HG02970 (cell line): ENCODE measurements at regions not wholly inside any gene's neighbourhood (a gene's known extent, or its start where the extent isn't known, plus 50 kb on each side); places are given as distances from the start of the nearest gene placed in this dataset.
"Not testable (repeated sequence)": the region's sequence is repeated elsewhere in the genome, so short reads cannot be mapped to it uniquely, and the experiment has no call there.

Source experiments
- ATAC-seq: cut with Tn5 transposase; IDR thresholded peaks from one replicate; pipeline ENCODE4 v1.9.1; 2021; ENCODE audit warnings: mild to moderate bottlenecking, moderate library complexity, moderate number of reproducible peaks; ENCODE audit not compliant: unreplicated experiment, low FRiP score

DNA sequence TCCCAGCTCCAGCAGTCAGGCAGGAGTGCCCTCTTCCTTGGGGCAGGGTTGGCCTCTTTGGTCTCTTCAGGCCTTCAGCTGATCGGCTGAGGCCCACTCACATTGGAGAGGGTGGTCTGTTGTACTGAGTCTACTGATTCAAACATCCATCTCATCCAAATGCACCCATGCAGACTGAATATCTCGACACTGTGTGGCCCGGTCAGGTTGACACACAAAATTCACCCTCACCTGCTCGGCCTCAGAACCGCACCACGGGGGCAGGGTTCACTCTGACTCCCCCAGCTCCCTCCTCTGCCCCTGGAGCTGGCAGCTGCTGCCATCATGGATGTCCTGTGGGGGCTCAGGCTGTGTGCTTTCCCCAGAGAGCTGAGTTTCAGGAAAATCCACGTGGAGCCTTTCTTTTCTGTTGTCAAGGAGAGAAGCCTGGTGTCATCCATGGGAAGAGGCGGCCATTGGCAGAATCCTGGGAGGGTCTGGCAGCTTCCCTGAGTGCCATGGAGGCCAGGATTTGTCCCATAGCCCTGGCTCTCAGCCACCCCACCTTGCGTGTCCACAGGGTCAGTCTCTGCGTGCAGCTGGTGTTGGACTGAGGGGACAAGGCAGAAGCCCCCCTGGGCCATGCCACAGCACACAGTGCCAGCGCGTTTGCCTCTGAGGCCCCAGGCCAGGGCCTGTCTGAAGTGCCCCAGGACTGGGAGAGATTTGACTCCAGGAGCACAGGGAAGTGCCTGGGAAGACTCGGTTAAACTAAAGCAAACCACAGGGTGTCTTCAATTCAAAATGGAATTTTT lies 114.1 kb downstream of the ERMARD start:
- no peak for ATAC-seq

DNA sequence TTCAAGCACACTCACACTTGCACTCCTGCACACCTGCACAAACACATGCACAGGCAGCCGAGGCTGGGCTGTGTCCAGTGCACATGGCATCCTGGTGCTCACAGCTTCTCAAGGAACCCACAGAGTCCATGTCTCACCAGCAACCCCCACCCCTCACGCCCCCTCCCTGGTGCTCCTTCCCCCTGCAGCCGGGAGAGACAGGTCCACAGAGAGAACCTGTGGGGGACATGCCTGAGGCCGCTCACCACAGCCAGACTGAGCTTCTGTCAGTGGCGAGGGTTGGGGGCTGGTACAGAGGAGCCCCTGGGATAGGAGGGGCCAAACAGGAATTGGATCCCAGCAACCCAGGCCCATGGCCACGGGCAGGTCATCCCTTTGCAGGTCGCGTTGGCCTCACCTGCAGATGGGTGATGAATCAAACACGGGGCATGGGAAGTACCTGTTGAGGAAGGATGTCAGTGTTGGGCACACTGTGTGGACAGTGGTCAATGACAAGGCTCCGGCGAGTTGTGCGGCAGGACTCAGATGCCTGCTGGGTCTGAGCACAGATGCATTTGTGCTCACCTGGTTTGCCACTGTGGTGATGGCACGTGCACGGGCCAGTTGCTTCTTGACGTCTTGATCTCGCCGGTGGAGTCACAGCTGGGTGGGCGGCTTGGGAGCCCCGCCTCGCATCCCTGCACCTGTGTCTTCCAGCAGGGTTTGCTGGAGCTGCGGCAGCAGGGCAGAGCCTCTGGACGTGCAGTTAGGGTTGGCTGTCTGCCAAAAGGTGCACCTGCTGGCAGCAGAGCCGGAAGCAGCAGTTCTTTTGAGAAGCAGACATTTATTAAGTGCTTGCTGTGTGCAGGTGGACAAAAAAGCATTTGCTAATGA lies 113.0 kb downstream of the ERMARD start:
- ATAC-seq, result no peak

DNA sequence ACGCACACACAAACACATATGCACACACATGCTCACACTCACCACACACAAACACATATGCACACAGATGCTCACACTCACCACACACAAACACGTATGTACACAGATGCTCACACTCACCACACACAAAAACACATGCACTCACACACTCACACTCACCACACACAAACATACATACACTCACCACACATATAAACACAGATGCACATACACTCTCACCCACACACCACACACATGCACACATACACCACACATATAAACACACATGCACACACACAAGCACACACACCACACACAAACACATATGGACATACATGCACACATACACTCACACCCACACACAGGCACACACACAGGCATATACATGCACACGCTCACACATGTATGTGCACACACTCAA lies 112.3 kb downstream of the ERMARD start:
- no peak for ATAC-seq

DNA sequence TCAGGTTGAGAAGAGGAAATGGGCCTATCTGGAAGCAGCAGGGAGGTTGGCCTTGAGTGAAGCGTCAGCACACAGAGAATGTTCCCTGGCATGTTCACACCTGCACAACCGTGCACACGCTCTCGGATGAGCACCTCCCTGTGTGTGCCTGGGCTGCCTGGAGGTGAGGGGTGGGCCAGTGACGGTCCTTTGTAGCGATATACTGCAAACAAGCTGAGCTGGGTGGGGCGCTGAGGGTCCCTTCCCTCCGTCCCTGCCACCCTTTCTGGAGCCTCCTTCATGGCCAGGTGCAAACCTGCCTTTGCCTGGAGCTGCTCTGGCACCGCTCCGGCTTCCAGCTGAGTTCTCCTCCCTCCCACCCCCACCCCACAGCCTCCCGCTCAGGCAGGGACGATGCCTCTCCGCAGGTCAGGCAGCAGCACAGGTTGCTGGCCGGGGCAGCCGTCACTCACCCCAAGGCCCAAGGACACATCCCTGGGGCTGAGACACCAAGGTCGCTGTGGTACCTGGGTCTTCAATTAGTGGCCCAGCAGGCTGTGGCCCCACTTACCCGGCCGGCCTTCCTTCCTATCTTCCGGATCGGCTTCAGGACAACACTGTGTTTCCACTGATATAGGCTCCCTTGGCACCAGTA lies 111.6 kb downstream of the ERMARD start:
- no peak for ATAC-seq

DNA sequence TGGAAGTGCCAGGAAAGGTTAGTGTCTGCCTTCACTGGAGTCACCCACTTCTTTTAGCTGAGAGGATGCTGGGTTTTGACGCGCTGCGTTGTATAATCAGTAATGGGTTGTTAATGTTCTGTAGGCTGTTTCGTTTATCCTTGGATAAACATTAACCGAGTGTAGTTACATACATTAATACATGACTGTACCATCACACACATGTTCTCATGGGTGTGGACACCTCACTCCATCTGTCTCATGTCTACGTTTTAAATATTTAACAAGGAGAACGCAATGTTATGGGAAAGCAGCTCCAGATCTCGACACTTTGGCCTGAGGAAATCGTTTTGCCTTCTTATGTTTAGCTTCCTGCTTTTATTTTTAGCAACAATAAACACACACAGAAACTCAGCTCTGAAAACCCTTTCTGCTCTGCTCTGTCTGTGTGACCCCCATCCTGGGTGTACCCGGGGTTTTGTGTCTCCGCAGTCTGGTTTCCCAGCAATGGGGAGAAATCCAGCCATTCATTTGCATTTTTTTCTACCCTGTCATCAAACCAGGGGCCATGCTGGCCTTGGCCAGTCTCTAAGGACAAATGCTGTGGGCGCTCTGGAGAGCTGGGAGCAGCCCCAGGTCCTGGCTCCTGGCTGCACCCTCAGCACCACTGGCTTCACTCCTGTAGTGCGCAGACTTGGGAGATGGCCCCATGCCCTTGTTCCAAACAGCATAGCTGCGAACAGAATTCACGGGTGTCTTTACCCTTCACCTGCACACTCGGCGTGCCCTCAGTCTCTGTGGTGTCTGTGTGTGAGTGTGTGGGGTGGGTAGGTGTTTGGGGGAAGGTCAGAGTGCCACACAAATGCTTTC lies 110.8 kb downstream of the ERMARD start:
- no peak for ATAC-seq

DNA sequence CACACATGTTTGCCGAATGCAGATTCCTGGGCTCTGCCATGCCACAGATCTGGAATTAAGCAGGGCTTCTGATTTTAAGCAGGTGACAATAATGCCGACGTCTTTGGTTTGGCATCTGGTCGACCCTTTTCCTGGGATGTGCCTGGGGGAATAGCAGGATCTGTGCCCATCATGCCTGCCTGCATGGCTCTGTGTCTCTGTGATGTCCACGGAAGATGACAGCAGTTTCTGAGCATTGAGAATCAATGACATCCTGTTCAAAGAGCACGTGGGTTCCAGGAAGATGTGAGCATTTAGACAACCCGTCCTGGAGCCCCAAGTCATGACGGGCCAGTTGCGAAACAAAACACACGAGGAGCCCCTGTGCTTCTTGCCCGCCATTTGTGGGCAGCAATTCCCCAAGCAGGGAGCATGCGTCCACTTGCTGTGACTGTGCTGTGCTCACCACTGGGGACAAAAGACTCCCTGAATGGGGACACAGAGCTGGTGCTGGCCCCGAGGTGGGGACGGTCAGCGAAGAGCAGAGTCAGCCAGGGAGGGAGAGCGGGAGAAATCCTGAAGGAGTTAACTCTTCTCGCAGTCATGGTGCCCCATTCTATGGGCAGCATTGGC lies 110.1 kb downstream of the ERMARD start:
- no peak for ATAC-seq

DNA sequence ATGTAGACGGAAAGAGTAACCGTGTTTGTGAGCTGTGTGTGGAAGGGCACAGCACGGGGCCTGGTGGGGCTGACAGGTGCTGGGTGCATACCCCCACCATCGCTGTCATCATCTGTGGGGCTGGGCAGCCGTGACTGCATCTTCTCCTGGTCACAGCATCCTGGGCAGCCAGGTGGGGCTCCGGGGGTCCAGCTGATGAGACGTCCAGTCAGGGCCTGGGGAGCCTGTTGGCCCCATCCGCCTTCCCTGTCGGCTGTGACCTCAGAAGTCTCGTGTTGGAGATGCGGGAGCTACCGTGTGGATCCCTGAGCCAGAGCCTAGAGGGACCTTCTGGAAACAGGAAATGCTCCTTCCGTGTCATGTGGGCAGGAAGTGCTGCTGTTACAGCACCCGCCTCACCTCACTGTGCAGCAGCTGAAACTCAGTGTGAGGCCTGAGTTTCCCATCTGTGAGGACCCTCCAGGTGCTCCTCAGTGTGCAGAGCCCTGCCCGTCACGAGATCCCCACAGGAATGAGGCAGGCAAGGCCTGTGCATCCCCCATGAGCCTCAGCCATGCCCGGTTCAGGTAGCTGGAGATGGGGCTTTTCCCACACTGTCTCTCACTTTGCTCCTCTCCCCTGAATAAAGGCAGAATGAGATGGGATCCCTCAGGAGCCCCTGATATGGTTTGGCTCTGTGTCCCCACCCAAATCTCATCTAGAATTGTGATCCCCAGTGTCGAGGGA lies 108.7 kb downstream of the ERMARD start:
- ATAC-seq, result no peak

DNA sequence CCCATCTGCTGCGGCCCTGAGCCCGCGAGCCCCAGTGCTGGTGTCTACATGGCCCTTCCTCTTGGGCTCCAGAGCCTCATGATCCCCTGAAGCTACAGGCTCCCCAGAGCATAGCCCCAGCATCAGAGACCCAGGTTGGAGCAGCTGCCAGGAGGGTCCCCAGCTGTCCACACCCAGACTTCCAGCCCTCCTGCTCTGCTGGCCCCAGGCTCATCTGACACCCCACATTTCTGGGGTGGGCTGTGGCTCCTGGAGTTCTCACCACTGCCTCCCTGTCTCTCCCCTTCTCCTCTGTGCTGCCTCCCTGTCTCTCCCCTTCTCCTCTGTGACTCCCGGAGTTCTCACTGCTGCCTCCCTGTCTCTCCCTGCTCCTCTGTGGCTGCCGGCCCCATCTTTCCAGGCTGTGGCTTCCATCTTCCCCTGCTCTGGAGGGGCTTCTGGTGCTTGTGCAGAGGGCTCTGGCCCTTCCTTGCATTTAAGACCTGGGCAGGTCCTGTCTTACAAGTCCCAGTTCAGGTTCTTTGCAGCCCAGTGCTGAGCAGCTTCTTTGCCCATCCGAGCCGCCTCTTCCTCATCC lies 108.1 kb downstream of the ERMARD start:
- ATAC-seq, result no peak

DNA sequence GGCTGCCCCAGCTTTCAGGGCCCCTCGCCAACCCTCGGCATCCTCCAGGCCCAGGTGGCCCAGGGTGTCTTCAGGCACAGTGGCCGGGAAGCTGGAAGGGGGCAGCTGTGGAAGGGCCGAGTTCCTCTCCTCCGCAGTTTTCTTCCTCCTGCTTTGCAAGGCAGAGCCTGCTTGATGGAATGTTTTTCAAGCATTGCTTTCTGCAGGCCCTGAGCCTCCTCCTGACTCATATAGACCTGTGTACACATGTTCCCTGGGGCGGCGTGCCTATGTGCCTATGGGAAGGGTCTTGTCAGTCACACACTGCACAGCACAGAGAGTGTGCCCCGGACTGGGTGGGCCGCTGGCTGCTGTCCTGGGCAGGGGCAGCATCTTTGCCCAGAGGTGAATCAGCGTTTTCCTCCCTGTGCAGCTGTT lies 107.5 kb downstream of the ERMARD start:
- ATAC-seq, result no peak

DNA sequence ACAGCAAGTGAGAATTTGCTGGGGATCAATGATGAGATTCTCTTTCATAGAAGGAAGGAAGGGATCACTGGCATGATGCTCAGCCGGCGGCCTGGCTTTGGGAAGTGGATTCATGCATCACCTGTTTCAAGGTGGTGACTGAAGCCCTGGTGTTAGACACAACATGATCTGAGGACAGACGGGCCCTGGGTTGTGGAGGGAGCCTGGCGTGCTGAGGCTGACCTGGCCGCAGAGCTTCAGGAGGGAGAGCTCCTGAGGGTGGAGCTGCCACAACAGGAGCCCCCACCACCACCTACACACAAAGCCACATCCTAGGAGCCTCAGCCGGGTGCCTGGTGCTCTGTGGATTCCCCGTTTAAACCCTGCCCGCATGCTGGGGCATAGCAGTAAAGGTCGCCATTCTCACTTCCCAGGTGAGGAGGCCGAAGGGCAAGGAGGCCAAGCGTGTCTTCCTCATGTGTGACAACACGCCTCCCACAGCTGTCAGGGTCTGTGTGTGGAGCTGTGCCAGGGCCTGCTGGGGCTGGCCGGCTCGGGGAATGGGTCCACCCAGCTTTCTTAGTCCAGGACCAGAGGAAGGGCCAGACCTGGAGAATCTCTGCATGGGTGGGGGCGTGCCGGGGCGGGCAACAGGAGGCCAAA lies 107.0 kb downstream of the ERMARD start:
- no peak for ATAC-seq

DNA sequence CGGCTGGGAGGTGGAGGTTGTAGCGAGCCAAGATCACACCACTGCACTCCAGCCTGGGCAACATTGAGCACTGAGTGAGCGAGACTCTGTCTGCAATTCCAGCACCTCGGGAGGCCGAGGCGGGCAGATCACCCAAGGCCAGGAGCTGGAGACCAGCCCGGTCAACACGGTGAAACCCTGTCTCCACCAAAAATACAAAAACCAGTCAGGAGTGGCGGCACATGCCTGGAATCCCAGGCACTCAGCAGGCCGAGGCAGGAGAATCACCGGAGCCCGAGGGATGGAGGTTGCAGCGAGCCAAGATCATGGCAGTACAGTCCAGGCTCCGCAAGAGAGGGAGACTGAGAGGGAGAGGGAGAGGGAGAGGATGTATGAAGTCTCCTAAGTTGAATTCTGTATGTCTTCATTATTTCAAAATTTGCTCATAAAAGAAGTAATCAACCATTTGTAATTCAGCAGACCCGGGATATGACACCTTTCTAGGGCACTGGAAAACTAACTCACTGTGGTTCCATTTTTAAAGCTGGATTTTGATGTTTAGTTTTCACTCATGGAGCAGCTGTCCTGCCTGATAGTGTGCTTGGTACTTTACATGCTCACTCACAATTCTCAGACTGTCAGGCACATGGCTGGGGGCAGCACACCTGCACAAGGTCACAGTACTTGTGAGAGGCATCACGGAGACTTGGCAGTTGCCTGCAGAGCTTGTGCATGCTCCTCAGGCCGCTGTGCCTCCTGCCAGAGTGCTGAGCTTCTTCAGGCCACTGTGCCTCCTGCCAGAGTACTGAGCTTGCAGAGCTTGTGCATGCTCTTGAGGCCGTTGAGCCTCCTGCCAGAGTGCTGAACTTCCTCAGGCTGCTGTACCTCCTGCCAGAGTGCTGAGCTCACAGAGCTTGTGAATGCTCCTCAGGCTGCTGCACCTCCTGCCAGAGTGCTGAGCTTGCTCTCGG lies 106.2 kb downstream of the ERMARD start:
- ATAC-seq, result no peak

DNA sequence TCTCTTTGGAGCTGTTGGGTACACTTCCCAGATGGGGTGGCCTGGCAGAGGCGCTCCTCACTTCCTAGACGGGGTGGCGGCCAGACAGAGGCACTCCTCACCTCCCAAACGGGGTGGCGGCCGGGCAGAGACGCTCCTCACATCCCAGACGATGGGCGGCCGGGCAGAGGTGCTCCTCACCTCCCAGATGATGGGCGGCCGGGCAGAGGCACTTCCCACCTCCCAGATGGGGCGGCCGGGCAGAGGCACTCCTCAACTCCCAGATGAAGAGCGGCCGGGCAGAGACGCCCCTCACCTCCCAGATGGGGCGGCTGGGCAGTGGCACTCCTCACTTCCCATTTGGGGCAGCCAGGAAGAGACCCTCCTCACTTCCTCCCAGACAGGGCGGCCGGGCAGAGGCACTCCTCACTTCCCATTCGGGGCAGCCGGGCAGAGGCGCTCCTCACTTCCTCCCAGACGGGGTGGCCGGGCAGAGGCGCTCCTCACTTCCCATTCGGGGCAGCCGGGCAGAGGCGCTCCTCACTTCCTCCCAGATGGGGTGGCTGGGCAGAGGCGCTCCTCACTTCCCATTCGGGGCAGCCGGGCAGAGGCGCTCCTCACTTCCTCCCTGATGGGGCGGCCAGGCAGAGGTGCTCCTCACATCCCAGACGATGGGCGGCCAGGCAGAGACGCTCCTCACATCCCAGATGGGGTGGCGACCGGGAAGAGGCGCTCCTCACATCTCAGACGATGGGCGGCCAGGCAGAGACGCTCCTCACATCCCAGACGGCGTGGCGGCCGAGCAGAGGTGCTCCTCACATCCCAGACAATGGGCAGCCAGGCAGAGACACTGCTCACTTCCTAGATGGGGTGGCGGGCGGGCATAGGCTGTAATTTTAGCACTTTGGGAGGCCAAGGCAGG lies 105.3 kb downstream of the ERMARD start:
- ATAC-seq, result not testable (repeated sequence)

DNA sequence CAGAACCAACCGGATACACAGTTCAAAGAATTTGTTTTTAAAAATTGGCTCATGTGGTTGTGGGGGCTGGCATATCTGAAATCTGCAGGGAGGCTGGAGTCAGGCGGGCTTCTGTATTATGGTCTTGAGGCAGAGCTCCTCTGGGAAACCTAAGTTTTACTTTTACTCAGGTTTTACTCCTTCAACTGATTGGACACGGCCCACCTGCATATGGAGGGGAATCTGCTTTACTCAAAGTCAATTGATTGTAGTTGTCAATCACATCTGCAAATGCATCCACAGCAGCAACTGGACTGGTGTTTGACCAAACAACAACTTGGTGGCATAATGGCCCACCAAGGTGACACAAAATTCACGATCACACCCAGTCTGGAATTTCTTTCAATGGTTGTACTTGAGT lies 103.4 kb downstream of the ERMARD start:
- ATAC-seq, result no peak

DNA sequence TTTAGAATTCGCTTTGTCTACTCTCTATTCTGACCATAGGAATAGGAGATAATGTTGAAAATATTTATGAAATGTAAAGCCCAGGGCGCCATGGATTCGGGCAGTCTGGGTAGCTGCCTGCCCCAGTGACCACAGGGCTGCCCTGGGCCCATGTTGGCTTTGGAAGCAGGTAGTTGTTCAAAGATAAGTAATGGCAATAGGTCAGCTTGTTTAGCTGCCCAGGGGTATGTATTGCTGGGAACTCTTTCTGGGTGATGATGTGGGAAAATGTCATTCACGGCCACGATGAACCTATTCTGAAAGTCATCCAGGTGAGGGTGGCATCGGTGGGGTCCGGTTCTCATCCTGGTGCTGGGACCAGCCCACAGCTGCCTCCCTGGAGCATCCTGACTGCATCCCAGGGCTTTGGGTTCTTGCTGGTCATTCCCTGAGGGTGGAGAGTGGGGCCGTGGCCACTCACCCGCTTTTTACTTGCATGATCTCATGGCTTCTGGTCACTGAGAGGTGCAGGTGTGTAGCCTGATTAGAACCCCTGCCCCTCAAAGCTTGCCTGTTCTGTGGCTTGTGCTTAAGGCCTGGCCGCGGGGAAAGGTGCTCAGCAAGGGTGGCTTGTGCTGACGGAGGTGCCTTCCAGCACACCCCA lies 102.8 kb downstream of the ERMARD start:
- no peak for ATAC-seq

DNA sequence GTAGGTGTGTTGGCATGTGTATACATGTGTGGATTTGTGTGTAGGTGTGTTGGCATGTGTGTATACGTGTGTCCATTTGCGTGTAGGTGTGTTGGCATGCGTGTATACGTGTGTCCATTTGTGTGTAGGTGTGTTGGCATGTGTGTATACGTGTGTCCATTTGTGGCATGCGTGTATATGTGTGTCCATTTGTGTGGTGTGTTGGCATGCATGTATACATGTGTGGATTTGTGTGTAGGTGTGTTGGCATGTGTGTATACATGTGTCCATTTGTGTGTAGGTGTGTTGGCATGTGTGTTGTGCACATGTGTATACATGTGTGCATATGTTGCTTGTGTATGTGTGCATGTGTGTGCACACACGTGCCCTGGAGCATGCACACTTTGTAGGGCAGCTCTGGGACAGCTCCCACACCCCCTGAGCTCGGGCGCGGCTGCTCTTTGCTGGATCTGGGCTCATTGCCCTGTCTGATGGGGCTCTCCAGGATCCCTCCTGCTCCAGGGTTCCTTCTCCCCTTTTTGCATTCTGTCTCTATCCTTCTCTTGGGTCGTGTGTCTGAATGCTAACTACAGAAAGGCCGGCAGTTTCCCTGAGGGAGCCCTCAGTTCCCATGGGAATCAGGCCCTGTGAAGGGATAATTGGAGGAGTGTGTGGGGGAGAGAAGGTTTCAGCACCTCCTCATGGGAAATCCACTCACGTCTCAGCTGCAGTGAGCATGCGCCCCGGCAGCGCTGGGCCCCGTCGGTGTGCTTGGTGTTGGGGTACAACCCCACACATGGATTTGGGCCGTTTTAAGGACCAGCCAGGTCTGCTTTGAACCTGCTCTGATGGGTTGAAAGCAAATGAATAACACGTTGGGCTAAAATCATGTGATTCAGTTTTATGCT lies 102.0 kb downstream of the ERMARD start:
- ATAC-seq, result no peak
